ENCODE measurements at regions not wholly inside any gene's neighbourhood (a gene's known extent, or its start where the extent isn't known, plus 50 kb on each side); places are given as distances from the start of the nearest gene placed in this dataset.

DNA sequence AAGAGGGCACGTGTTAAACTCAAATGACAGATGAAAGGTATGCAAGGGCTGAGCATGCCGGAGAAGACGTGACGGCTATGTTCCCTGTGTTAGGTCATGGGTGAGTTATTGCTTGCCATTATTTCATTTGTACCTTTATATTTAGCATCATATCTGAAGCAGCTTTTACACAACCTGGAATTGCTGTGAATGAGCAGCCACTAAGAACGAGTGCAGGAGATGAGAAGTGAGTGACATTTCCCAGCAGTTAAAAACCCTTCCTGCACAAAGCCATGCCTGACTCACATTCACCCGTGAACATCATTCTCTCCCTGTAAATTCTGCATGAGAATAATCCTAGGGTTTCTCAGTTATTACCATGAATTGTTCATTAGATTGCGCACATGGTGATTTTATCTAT lies 433.2 kb upstream of the ZFP42 start:
- Mint-ChIP-seq H3K9me3 (peaks cover under 1% of the 10 kb centered on the region), H3K36me3 (no peaks in the 10 kb centered on the region), H3K4me1 (no peaks in the 10 kb centered on the region), H3K27ac (no peak overlapping the region), H3K27me3 (no peaks in the 10 kb centered on the region), H3K4me3 (no peak overlapping the region)
- ATAC-seq (ENCODE audit: low read depth) (no peak), DNase-seq (no peak)
- POLR2A ChIA-PET = no interaction called here

DNA sequence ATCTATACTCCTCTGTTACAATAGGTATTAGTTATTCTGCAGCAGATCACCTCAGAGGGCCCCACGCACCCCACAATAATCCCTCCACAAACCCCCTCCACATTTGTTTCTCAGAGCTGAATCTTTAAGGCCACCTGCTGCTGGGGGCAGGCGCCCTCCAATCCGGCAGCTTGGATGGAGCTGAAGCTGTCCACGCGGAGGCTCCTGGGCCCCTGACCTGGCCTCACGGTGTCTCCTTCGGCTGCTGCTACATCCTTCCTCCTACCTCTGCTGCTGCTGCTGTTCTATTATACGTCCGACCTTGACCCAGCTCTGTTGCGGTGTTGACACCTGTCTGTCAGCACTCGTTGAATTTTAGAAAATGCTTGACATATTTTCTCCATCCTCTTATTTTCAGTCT lies 430.2 kb upstream of the ZFP42 start:
- Mint-ChIP-seq H3K27ac (no peak overlapping the region), H3K9me3 (peaks cover 2% of the 10 kb centered on the region), H3K4me3 (no peak overlapping the region), H3K4me1 (no peaks in the 10 kb centered on the region), H3K27me3 (no peaks in the 10 kb centered on the region), H3K36me3 (no peaks in the 10 kb centered on the region)
- DNase-seq (no peak), ATAC-seq (ENCODE audit: low read depth) (no peak)
- POLR2A ChIA-PET = no interaction called here

GRCh38 chr4:187569871-187570270 lies 425.7 kb upstream of the ZFP42 start:
- Mint-ChIP-seq H3K36me3 (no peaks in the 10 kb centered on the region), H3K4me3 (no peak overlapping the region), H3K9me3 (peaks cover 5% of the 10 kb centered on the region), H3K27me3 (no peaks in the 10 kb centered on the region), H3K4me1 (no peaks in the 10 kb centered on the region), H3K27ac (no peak overlapping the region)
- ATAC-seq (ENCODE audit: low read depth) (no peak), DNase-seq (no peak)
- POLR2A ChIA-PET = no interaction called here

DNA sequence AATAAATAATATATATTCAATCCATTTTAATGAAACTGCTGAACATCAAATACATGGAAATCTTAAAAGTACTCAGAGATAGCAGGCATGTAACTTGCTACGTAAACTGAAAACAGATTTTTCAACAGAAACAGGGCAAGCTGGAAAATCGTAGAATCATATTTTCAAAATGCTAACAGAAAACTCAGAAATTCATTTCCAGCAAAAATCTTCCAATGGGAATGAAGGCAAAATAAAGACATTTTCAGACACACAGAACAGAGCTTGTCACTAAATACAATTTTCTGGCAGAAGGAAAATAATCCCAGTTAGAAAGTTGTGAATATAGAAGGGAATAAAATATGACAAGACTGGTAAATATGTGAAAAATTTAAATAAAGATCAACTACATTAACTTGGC lies 419.9 kb upstream of the ZFP42 start:
- no peak for ATAC-seq (ENCODE audit: low read depth)
- H3K4me3 Mint-ChIP-seq = no peak overlapping the region
- no peak overlapping the region for H3K27ac Mint-ChIP-seq
- H3K4me1 Mint-ChIP-seq = no peaks in the 10 kb centered on the region
- POLR2A ChIA-PET = no interaction called here
- no peaks in the 10 kb centered on the region for H3K27me3 Mint-ChIP-seq
- no peak for DNase-seq
- H3K9me3 Mint-ChIP-seq = peaks cover 3% of the 10 kb centered on the region
- no peaks in the 10 kb centered on the region for H3K36me3 Mint-ChIP-seq

DNA sequence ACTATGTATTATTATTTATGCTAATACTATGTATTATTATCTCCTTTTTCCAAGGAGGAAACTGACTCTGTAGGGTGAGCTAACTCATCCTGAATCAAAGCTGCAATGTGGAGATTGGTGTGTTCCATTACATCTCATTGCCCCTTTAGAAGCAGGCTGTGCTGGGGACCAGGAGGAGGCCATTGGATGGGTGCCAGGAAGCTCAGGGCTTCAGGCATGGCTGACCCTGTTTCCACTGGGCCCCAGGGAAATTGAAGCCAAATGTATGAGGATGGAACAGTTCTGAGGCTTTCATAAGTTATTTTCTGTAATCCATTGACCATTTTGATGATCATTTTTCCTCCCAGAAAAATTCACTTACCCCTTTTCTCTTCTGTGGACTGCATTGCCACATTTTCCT lies 418.8 kb upstream of the ZFP42 start:
- DNase-seq (no peak), ATAC-seq (ENCODE audit: low read depth) (no peak)
- Mint-ChIP-seq H3K4me3 (no peak overlapping the region), H3K9me3 (peaks cover 1% of the 10 kb centered on the region), H3K36me3 (no peaks in the 10 kb centered on the region), H3K4me1 (no peaks in the 10 kb centered on the region), H3K27ac (no peak overlapping the region), H3K27me3 (no peaks in the 10 kb centered on the region)
- POLR2A ChIA-PET = no interaction called here

GRCh38 chr4:187577941-187578480 lies 417.6 kb upstream of the ZFP42 start:
- Mint-ChIP-seq H3K4me3 (no peak overlapping the region), H3K36me3 (no peaks in the 10 kb centered on the region), H3K27me3 (no peaks in the 10 kb centered on the region), H3K4me1 (no peaks in the 10 kb centered on the region), H3K27ac (no peak overlapping the region), H3K9me3 (peaks cover 1% of the 10 kb centered on the region)
- no peak for ATAC-seq (ENCODE audit: low read depth)
- POLR2A ChIA-PET = no interaction called here
- no peak for DNase-seq

GRCh38 chr4:187586892-187587291 lies 408.7 kb upstream of the ZFP42 start:
- Mint-ChIP-seq H3K4me1 (no peaks in the 10 kb centered on the region), H3K27ac (no peak overlapping the region), H3K4me3 (no peak overlapping the region), H3K27me3 (no peaks in the 10 kb centered on the region), H3K36me3 (no peaks in the 10 kb centered on the region), H3K9me3 (no peaks in the 10 kb centered on the region)
- POLR2A ChIA-PET = no interaction called here
- ATAC-seq (ENCODE audit: low read depth) (no peak), DNase-seq (no peak)

DNA sequence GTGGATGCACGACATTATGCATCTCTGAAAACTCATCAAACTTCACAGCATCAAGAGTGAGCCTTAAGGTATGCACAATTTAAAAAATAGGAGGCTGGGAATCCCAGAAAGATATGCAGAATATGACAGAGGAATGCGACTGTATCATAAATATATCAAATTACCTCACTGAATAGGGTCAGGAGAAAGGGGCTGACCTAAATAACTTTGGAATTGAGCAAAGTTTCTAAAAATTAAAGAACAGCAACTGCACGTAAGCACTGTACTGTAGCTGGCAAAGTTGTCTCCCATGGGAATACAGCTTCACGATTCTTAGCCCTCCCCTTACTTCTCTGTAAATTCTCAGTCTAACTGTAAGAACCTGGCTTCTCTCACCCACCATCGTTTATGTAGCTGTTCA lies 397.4 kb upstream of the ZFP42 start:
- DNase-seq (no peak), ATAC-seq (ENCODE audit: low read depth) (no peak)
- peaks cover 5% of the 10 kb centered on the region for H3K9me3 Mint-ChIP-seq
- no peak overlapping the region for H3K4me3 Mint-ChIP-seq
- H3K27ac Mint-ChIP-seq = no peak overlapping the region
- POLR2A ChIA-PET = no interaction called here
- no peaks in the 10 kb centered on the region for H3K4me1 Mint-ChIP-seq
- H3K36me3 Mint-ChIP-seq = no peaks in the 10 kb centered on the region
- no peaks in the 10 kb centered on the region for H3K27me3 Mint-ChIP-seq

DNA sequence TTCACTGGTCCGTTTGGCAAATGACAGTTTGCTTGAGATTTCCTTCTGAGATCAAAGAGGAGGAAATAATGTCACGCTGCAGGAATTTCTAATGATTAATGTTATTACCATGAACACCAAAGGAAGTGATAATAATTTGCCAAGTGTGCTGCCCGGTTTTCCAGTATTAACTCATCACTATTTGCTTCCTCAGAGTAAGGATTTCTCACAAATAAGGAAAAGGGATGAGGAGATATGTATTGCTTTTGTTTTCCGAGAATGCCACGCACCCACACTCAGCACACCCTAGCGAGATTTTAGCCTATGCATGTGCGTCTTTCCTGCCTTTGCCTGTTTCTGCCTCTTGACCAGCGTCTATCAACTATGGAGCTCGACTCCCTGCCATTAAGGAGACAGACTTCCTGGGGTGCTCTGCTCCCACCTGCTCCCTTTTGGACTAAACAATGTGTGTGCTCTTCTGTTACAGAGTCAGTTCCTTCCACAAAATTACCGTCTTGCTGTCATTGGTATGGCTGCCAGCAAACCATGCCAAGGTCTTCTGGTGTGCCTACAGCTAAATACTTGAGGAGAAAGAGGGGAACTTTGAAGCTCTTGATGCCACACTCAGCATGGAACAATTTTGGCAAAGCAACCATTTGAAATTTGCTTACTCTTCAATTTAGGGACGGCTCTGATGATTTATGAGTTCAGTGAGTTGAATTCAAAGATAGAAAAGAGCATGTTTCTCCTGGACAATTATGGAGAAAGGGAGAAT lies 393.1 kb upstream of the ZFP42 start:
- H3K9me3 Mint-ChIP-seq = peaks cover 3% of the 10 kb centered on the region
- POLR2A ChIA-PET = no interaction called here
- no peaks in the 10 kb centered on the region for H3K27me3 Mint-ChIP-seq
- no peaks in the 10 kb centered on the region for H3K4me1 Mint-ChIP-seq
- H3K36me3 Mint-ChIP-seq = no peaks in the 10 kb centered on the region
- no peak for DNase-seq
- ATAC-seq (ENCODE audit: low read depth) = no peak
- H3K4me3 Mint-ChIP-seq = no peak overlapping the region
- H3K27ac Mint-ChIP-seq = no peak overlapping the region

- no peak for ATAC-seq (ENCODE audit: low read depth)
- Mint-ChIP-seq H3K27ac (no peak overlapping the region), H3K9me3 (peaks cover 3% of the 10 kb centered on the region), H3K4me1 (no peaks in the 10 kb centered on the region), H3K27me3 (no peaks in the 10 kb centered on the region), H3K4me3 (no peak overlapping the region), H3K36me3 (no peaks in the 10 kb centered on the region)
- no peak for DNase-seq
- POLR2A ChIA-PET = no interaction called here
Observed at GRCh38 chr4:187603093-187604025, 392.2 kb upstream of the ZFP42 start.

DNA sequence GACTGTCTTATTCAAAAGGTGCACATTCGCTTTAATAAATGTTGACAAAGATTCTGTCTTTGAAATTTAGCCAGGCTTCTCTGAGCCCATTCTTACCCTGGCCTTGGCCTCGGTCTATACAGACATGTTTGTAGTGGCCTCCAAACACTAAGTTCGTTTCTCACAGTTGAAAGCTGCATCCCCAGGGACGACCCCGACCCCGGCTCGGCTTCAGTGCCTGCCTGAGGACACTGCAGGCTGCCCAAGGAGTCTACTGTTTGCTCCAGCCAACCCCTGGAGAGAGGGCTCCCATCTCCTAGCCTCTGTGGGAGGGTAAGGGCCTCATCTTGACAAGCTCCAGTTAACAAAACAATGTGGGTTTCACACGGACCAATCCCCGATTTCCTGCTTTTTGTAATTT lies 390.6 kb upstream of the ZFP42 start:
- Mint-ChIP-seq H3K4me3 (no peak overlapping the region), H3K27ac (no peak overlapping the region), H3K36me3 (no peaks in the 10 kb centered on the region), H3K27me3 (no peaks in the 10 kb centered on the region), H3K9me3 (no peaks in the 10 kb centered on the region), H3K4me1 (no peaks in the 10 kb centered on the region)
- POLR2A ChIA-PET = no interaction called here
- DNase-seq (no peak), ATAC-seq (ENCODE audit: low read depth) (no peak)

DNA sequence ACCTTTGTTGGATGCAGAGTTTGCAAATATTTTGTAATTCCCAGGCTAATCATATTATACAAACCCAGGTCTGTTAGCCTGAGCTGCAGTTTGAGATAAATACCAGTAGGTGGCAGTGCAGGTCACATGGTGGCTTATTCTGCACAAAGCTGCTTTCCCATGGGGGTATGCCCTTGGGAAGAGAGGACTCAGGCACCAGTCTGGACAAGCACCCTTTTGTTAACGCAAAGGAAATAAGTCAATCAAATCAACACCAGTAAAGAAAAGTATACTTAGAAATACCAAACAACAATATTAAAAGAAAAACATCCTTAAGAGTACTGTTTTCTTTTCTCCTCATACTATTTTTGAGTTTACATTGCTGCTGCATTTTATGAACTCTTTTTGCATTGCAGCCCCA lies 389.0 kb upstream of the ZFP42 start:
- H3K27ac Mint-ChIP-seq = no peak overlapping the region
- no peak overlapping the region for H3K4me3 Mint-ChIP-seq
- H3K36me3 Mint-ChIP-seq = no peaks in the 10 kb centered on the region
- POLR2A ChIA-PET = no interaction called here
- no peak for ATAC-seq (ENCODE audit: low read depth)
- no peaks in the 10 kb centered on the region for H3K27me3 Mint-ChIP-seq
- no peak for DNase-seq
- no peaks in the 10 kb centered on the region for H3K9me3 Mint-ChIP-seq
- H3K4me1 Mint-ChIP-seq = no peaks in the 10 kb centered on the region

DNA sequence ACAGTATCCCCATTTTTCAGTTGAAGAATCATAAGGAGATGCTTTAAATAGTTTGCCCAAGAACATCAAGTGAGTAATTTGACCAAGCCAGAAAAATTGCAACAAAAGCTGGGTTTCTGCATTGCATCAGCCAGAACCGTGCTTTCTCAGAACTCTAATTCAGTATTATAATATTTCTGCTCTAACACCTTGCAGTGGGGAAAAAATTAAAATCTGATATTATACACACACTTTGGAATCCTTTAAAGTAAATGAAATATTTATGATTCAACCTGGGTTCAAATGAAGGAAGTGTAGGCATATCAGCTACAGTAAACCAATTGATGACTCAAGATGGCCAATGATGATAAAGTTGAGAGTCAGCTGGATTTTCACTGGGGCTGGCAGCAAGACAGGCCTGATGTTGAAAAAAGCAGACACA lies 387.6 kb upstream of the ZFP42 start:
- no peak for ATAC-seq (ENCODE audit: low read depth)
- POLR2A ChIA-PET = no interaction called here

GRCh38 chr4:187612301-187612700 lies 383.3 kb upstream of the ZFP42 start:
- Mint-ChIP-seq H3K9me3 (no peaks in the 10 kb centered on the region), H3K4me3 (no peak overlapping the region), H3K4me1 (no peaks in the 10 kb centered on the region), H3K36me3 (no peaks in the 10 kb centered on the region), H3K27ac (no peak overlapping the region), H3K27me3 (no peaks in the 10 kb centered on the region)
- ATAC-seq (ENCODE audit: low read depth) (no peak), DNase-seq (no peak)
- POLR2A ChIA-PET = no interaction called here

More for the DNA sequence above, 387.6 kb upstream of the ZFP42 start:
- no peak overlapping the region for H3K4me3 Mint-ChIP-seq
- no peak overlapping the region for H3K27ac Mint-ChIP-seq
- no peaks in the 10 kb centered on the region for H3K36me3 Mint-ChIP-seq
- DNase-seq = no peak
- H3K4me1 Mint-ChIP-seq = no peaks in the 10 kb centered on the region
- H3K9me3 Mint-ChIP-seq = no peaks in the 10 kb centered on the region
- no peaks in the 10 kb centered on the region for H3K27me3 Mint-ChIP-seq

All from activated naive CD8-positive, alpha-beta T cell treated with anti-CD3 and anti-CD28 coated beads, Interleukin-2, amount 10 ng/mL, durations not matched to agents 7 days and 5 days (primary cell).